ENCODE measurements at regions not wholly inside any gene's neighbourhood (a gene's known extent, or its start where the extent isn't known, plus 50 kb on each side); places are given as distances from the start of the nearest gene placed in this dataset.

GRCh38 chr5:17763301-17763700, 129.0 kb downstream of the TAF11L14 start:
- DNase-seq: no peak

GRCh38 chr5:17766031-17766430, 131.8 kb downstream of the TAF11L14 start:
- DNase-seq: no peak

- DNase-seq: no peak
Observed at GRCh38 chr5:17769277-17769676, 135.0 kb downstream of the TAF11L14 start.

GRCh38 chr5:17772232-17772631, 138.0 kb downstream of the TAF11L14 start:
- no peak for DNase-seq

- no peak for DNase-seq
Observed at GRCh38 chr5:17785774-17786173, 151.5 kb downstream of the TAF11L14 start.

- DNase-seq: no peak
Observed at GRCh38 chr5:17788351-17788750, 154.1 kb downstream of the TAF11L14 start.

GRCh38 chr5:17794201-17794600, 159.9 kb downstream of the TAF11L14 start:
- DNase-seq: no peak

- no peak for DNase-seq
Observed at GRCh38 chr5:17794815-17795214, 160.6 kb downstream of the TAF11L14 start.

GRCh38 chr5:17796142-17796541, 161.9 kb downstream of the TAF11L14 start:
- no peak for DNase-seq

GRCh38 chr5:17796757-17797396, 162.6 kb downstream of the TAF11L14 start:
- DNase-seq: no peak

- no peak for DNase-seq
Observed at GRCh38 chr5:17799521-17799920, 165.3 kb downstream of the TAF11L14 start.

- no peak for DNase-seq
Observed at GRCh38 chr5:17801595-17801994, 167.3 kb downstream of the TAF11L14 start.

GRCh38 chr5:17802256-17802655, 168.0 kb downstream of the TAF11L14 start:
- DNase-seq: no peak

GRCh38 chr5:17803971-17804370, 169.7 kb downstream of the TAF11L14 start:
- no peak for DNase-seq

GRCh38 chr5:17805227-17805825, 171.1 kb downstream of the TAF11L14 start:
- DNase-seq: no peak

- no peak for DNase-seq
Observed at GRCh38 chr5:17806818-17807468, 172.7 kb downstream of the TAF11L14 start.

- no peak for DNase-seq
Observed at GRCh38 chr5:17808566-17808965, 174.3 kb downstream of the TAF11L14 start.

- DNase-seq: no peak
Observed at GRCh38 chr5:17810734-17811133, 176.5 kb downstream of the TAF11L14 start.

- no peak for DNase-seq
Observed at GRCh38 chr5:17813214-17813613, 179.0 kb downstream of the TAF11L14 start.

GRCh38 chr5:17816505-17816904, 182.2 kb downstream of the TAF11L14 start:
- no peak for DNase-seq

- no peak for DNase-seq
Observed at GRCh38 chr5:17816944-17817343, 182.7 kb downstream of the TAF11L14 start.

GRCh38 chr5:17817990-17818389, 183.7 kb downstream of the TAF11L14 start:
- DNase-seq: no peak

GRCh38 chr5:17819783-17820182, 185.5 kb downstream of the TAF11L14 start:
- no peak for DNase-seq

GRCh38 chr5:17828681-17829080, 194.4 kb downstream of the TAF11L14 start:
- no peak for DNase-seq
